ENCODE measurements at regions not wholly inside any gene's neighbourhood (a gene's known extent, or its start where the extent isn't known, plus 50 kb on each side); places are given as distances from the start of the nearest gene placed in this dataset.

GRCh38 chr2:8281950-8282857, 399.7 kb upstream of the ID2 start (continued):
- TF ChIP-seq ZNF292 (tag by site-specific recombination; IDR thresholded peaks at IDR 0.05; ENCODE audit: borderline replicate concordance, low read depth), result no peak
- TF ChIP-seq ZNF596 (tag by site-specific recombination; IDR thresholded peaks at IDR 0.05), result no peak
- no peak for TF ChIP-seq ZBTB26 (tag by site-specific recombination; optimal IDR thresholded peaks at IDR 0.05)

GRCh38 chr2:8282858-8283252, 399.0 kb upstream of the ID2 start:
- no peak overlapping the region for H3K4me3 ChIP-seq (ENCODE audit: low read depth, low read length)
- no peak for TF ChIP-seq PRDM1 (tag by site-specific recombination; IDR thresholded peaks at IDR 0.05)
- TF ChIP-seq KLF9 (tag by site-specific recombination; IDR thresholded peaks at IDR 0.05; ENCODE audit: low read depth), result no peak
- no peak for TF ChIP-seq HIC1 (tag by site-specific recombination; IDR thresholded peaks at IDR 0.05)
- no peak for TF ChIP-seq ZNF133 (tag by site-specific recombination; IDR thresholded peaks at IDR 0.05)
- TF ChIP-seq ZNF555 (tag by site-specific recombination; conservative IDR thresholded peaks at IDR 0.05), result no peak
- TF ChIP-seq ZNF48 (tag by site-specific recombination; IDR thresholded peaks at IDR 0.05), result no peak
- TF ChIP-seq SP7 (tag by site-specific recombination; IDR thresholded peaks at IDR 0.05), result no peak
- no peak for TF ChIP-seq PRDM10 (tag by site-specific recombination; IDR thresholded peaks at IDR 0.05)
- TF ChIP-seq ZNF677 (tag by site-specific recombination; IDR thresholded peaks at IDR 0.05), result no peak
- TF ChIP-seq ZNF530 (tag by site-specific recombination; IDR thresholded peaks at IDR 0.05; ENCODE audit: low read depth), result no peak
- no peak for TF ChIP-seq ZNF2 (tag by site-specific recombination; IDR thresholded peaks at IDR 0.05)
- TF ChIP-seq ZNF692 (tag by site-specific recombination; IDR thresholded peaks at IDR 0.05), result no peak
- TF ChIP-seq ZNF10 (tag by site-specific recombination; IDR thresholded peaks at IDR 0.05), result no peak
- no peak for TF ChIP-seq ZNF560 (tag by site-specific recombination; IDR thresholded peaks at IDR 0.05; ENCODE audit: borderline replicate concordance)
- TF ChIP-seq MYNN (tag by site-specific recombination; IDR thresholded peaks at IDR 0.05; ENCODE audit: borderline replicate concordance), result no peak
- TF ChIP-seq ZNF621 (tag by site-specific recombination; IDR thresholded peaks at IDR 0.05), result no peak
- TF ChIP-seq ZNF302 (tag by site-specific recombination; IDR thresholded peaks at IDR 0.05; ENCODE audit: low read depth), result no peak
- no peak for TF ChIP-seq ZNF561 (tag by site-specific recombination; IDR thresholded peaks at IDR 0.05; ENCODE audit: borderline replicate concordance)
- no peak for TF ChIP-seq ZNF398 (tag by site-specific recombination; IDR thresholded peaks at IDR 0.05)
- no peaks in the 10 kb centered on the region for H3K4me1 ChIP-seq (ENCODE audit: control insufficient read depth, insufficient read depth, low read length)
- H3K27ac ChIP-seq (ENCODE audit: extremely low read depth, low read depth, low read length), result no peak overlapping the region
- ChIA-PET POLR2A (no interaction called here), CTCF (interaction anchor here (0.6 to 0.8 kb wide), 2 partner anchors 13 to 91 kb away, joined by 3 to 4 read pairs; no protein-coding TSS in a partner anchor)
- no peaks in the 10 kb centered on the region for H3K9me3 ChIP-seq (ENCODE audit: control insufficient read depth, insufficient read depth, low read depth, low read length)
- H3K36me3 ChIP-seq (ENCODE audit: control insufficient read depth in 2 of 2, insufficient read depth in 1 of 2, low read length in 2 of 2), result no peaks in the 10 kb centered on the region
